Neuronal stem cell (in vitro differentiated cells): ENCODE measurements at regions not wholly inside any gene's neighbourhood (a gene's known extent, or its start where the extent isn't known, plus 50 kb on each side); places are given as distances from the start of the nearest gene placed in this dataset.

ENCODE experiments used
- DNase-seq: peaks from one replicate; pipeline ENCODE4 v3.0.0-alpha.2; 2013; ENCODE audit warnings: low spot score
- H2AFZ ChIP-seq: one replicate; pipeline ENCODE4 v1.6.1; 2013; ENCODE audit warnings: mild to moderate bottlenecking, low read length, inconsistent platforms
- H2AK5ac ChIP-seq: 2 replicates; pipeline ENCODE4 v1.6.1; 2013; ENCODE audit warnings: low read depth, mild to moderate bottlenecking, inconsistent platforms, low read length, moderate library complexity, mixed read lengths
- H2BK120ac ChIP-seq: 2 replicates; pipeline ENCODE4 v1.6.1; 2013; ENCODE audit warnings: low read depth, mild to moderate bottlenecking, inconsistent platforms, low read length, moderate library complexity, mixed read lengths
- H2BK12ac ChIP-seq: one replicate; pipeline ENCODE4 v1.6.1; 2013; ENCODE audit warnings: low read length, inconsistent platforms
- H2BK15ac ChIP-seq: 2 replicates; pipeline ENCODE4 v1.6.1; 2013; ENCODE audit warnings: mild to moderate bottlenecking, low read length, inconsistent platforms, mixed read lengths
- H2BK5ac ChIP-seq: one replicate; pipeline ENCODE4 v1.6.1; 2013; ENCODE audit warnings: inconsistent platforms, mild to moderate bottlenecking, low read length, moderate library complexity
- H3K14ac ChIP-seq: one replicate; pipeline ENCODE4 v1.6.1; 2013; ENCODE audit warnings: low read length, inconsistent platforms
- H3K18ac ChIP-seq: 2 replicates; pipeline ENCODE4 v1.6.1; 2013; ENCODE audit warnings: low read length, inconsistent platforms
- H3K23ac ChIP-seq: 2 replicates; pipeline ENCODE4 v1.6.1; 2013; ENCODE audit warnings: low read depth, mild to moderate bottlenecking, mixed read lengths, low read length, inconsistent platforms; ENCODE audit not compliant: poor library complexity
- H3K27ac ChIP-seq: replicated peaks from 3 replicates; pipeline ENCODE4 v1.5.1; 2013; ENCODE audit warnings: low read length, inconsistent platforms
- H3K27me3 ChIP-seq, 3 experiments: 2 replicates each; pipeline ENCODE4 v1.6.1; 2013; ENCODE audit warnings: low read length in 3 of 3, mild to moderate bottlenecking in 2 of 3, inconsistent platforms in 1 of 3, low read depth in 1 of 3, mixed read lengths in 1 of 3, moderate library complexity in 1 of 3; ENCODE audit not compliant: control insufficient read depth in 3 of 3, insufficient read depth in 3 of 3
- H3K36me3 ChIP-seq, 2 donors: replicated peaks in 1 of 2; 2 replicates each; pipeline ENCODE4 v1.6.1; 2013; ENCODE audit warnings: low read length in 2 of 2; ENCODE audit not compliant: control insufficient read depth in 2 of 2, insufficient read depth in 2 of 2
- H3K4ac ChIP-seq: 2 replicates; pipeline ENCODE4 v1.6.1; 2013; ENCODE audit warnings: inconsistent platforms, mild to moderate bottlenecking, low read length, moderate library complexity
- H3K4me1 ChIP-seq, 2 donors: 1 replicate in 1 of 2; 2 replicates in 1 of 2; pipeline ENCODE4 v1.6.1; 2013; ENCODE audit warnings: low read length in 2 of 2, low read depth in 1 of 2; ENCODE audit not compliant: control insufficient read depth in 2 of 2, insufficient read depth in 1 of 2
- H3K4me2 ChIP-seq: one replicate; pipeline ENCODE4 v1.6.1; 2013; ENCODE audit warnings: mild to moderate bottlenecking, low read length, inconsistent platforms; ENCODE audit not compliant: insufficient read depth, poor library complexity, severe bottlenecking
- H3K4me3 ChIP-seq, 2 donors: 2 replicates each; pipeline ENCODE4 v1.5.1; 2013; ENCODE audit warnings: low read length in 2 of 2, mild to moderate bottlenecking in 2 of 2, inconsistent platforms in 1 of 2, moderate library complexity in 1 of 2
- H3K79me1 ChIP-seq: one replicate; pipeline ENCODE4 v1.6.1; 2013; ENCODE audit warnings: low read depth, mild to moderate bottlenecking, inconsistent platforms, low read length, moderate library complexity
- H3K9ac ChIP-seq: one replicate; pipeline ENCODE4 v1.6.1; 2013; ENCODE audit warnings: mild to moderate bottlenecking, low read depth, low read length, inconsistent platforms; ENCODE audit not compliant: poor library complexity
- H3K9me3 ChIP-seq, 2 donors: replicated peaks in 1 of 2; 2 replicates each; pipeline versions ENCODE3 to v1.6.1; 2013; ENCODE audit warnings: low read length in 2 of 2, mild to moderate bottlenecking in 2 of 2, inconsistent platforms in 1 of 2, low read depth in 1 of 2, mixed read lengths in 1 of 2, moderate library complexity in 1 of 2; ENCODE audit not compliant: control insufficient read depth in 2 of 2, insufficient read depth in 1 of 2
- H4K8ac ChIP-seq: one replicate; pipeline ENCODE4 v1.6.1; 2013; ENCODE audit warnings: low read depth, mild to moderate bottlenecking, inconsistent platforms, low read length, moderate library complexity
- H4K91ac ChIP-seq: one replicate; pipeline ENCODE4 v1.6.1; 2013; ENCODE audit warnings: low read length, low read depth, mild to moderate bottlenecking, inconsistent platforms; ENCODE audit not compliant: poor library complexity
- WGBS, 2 donors: extraction: QIAGEN DNeasy Blood & Tissue Kit; methylation state at CpG; one replicate each; pipeline ENCODE4 v1.1.7; 2013; ENCODE audit warnings: missing lambda C conversion rate in 2 of 2, mixed read lengths in 1 of 2; ENCODE audit not compliant: insufficient read length in 2 of 2, insufficient replicate concordance in 1 of 2; ENCODE audit errors: extremely low coverage in 2 of 2; 5-methylcytosine and 5-hydroxymethylcytosine counted together

- Histone ChIP-seq H2BK5ac (no peak overlapping the region), H2BK120ac (no peak overlapping the region), H3K27me3 (no peaks in the 10 kb centered on the region), H3K27ac (no peak overlapping the region), H2BK12ac (no peak overlapping the region), H2AFZ (peak overlapping the region; percentile 59), H3K23ac (no peak overlapping the region), H3K9me3 (no peaks in the 10 kb centered on the region), H3K79me1 (no peaks in the 10 kb centered on the region), H3K4me2 (no peak overlapping the region), H2BK15ac (no peak overlapping the region), H4K91ac (no peak overlapping the region), H2AK5ac (no peak overlapping the region), H3K18ac (no peak overlapping the region), H3K14ac (no peak overlapping the region), H3K36me3 (no peaks in the 10 kb centered on the region), H3K4ac (no peak overlapping the region), H4K8ac (no peak overlapping the region), H3K4me3 (no peak overlapping the region), H3K9ac (no peak overlapping the region), H3K4me1 (peaks cover 2 to 6% of the 10 kb centered on the region in 2 donors)
- no CpG with 5 or more reads among the region's 6 CpGs for WGBS, 2 donors
- DNase-seq: no peak
These were observed 147.4 kb downstream of the ESM1 start for GRCh38 chr5:54837981-54838380.

- no CpG with 5 or more reads among the region's 7 CpGs for WGBS, 2 donors
- Histone ChIP-seq H3K18ac (no peak overlapping the region), H3K23ac (no peak overlapping the region)
These were observed 148.3 kb downstream of the ESM1 start for GRCh38 chr5:54837093-54837492.

GRCh38 chr5:54835647-54836046, 149.7 kb downstream of the ESM1 start:
- Histone ChIP-seq H2BK120ac (no peak overlapping the region), H2AK5ac (no peak overlapping the region), H3K4ac (no peak overlapping the region), H3K36me3 (no peaks in the 10 kb centered on the region), H3K23ac (no peak overlapping the region), H3K27ac (no peak overlapping the region), H3K18ac (no peak overlapping the region), H2AFZ (no peak overlapping the region), H2BK12ac (no peak overlapping the region), H4K8ac (no peak overlapping the region), H3K27me3 (no peaks in the 10 kb centered on the region), H3K14ac (no peak overlapping the region), H3K79me1 (no peaks in the 10 kb centered on the region), H3K4me2 (no peak overlapping the region), H3K4me1 (peaks cover 2 to 11% of the 10 kb centered on the region in 2 donors), H2BK15ac (no peak overlapping the region), H3K9ac (no peak overlapping the region), H3K9me3 (no peaks in the 10 kb centered on the region), H3K4me3 (no peak overlapping the region), H2BK5ac (no peak overlapping the region), H4K91ac (no peak overlapping the region)
- WGBS, 2 donors: no CpG with 5 or more reads among the region's 2 CpGs
- no peak for DNase-seq

More at GRCh38 chr5:54837093-54837492, 148.3 kb downstream of the ESM1 start:
- H2BK12ac ChIP-seq: no peak overlapping the region
- no peak overlapping the region for H2AFZ ChIP-seq
- H3K27me3 ChIP-seq: no peaks in the 10 kb centered on the region
- H3K27ac ChIP-seq: no peak overlapping the region
- no peaks in the 10 kb centered on the region for H3K9me3 ChIP-seq
- no peaks in the 10 kb centered on the region for H3K36me3 ChIP-seq
- no peak for DNase-seq
- H3K14ac ChIP-seq: no peak overlapping the region
- H3K4me2 ChIP-seq: no peak overlapping the region
- no peaks in the 10 kb centered on the region for H3K79me1 ChIP-seq
- H2BK5ac ChIP-seq: no peak overlapping the region
- H4K91ac ChIP-seq: no peak overlapping the region
- peaks cover 2 to 9% of the 10 kb centered on the region in 2 donors for H3K4me1 ChIP-seq
- no peak overlapping the region for H4K8ac ChIP-seq
- no peak overlapping the region for H3K4me3 ChIP-seq
- no peak overlapping the region for H2AK5ac ChIP-seq
- H2BK120ac ChIP-seq: no peak overlapping the region
- no peak overlapping the region for H3K4ac ChIP-seq
- no peak overlapping the region for H3K9ac ChIP-seq
- no peak overlapping the region for H2BK15ac ChIP-seq

GRCh38 chr5:54834121-54834842, 151.1 kb downstream of the ESM1 start:
- Histone ChIP-seq H3K27ac (no peak overlapping the region), H2AFZ (no peak overlapping the region), H3K27me3 (no peaks in the 10 kb centered on the region), H4K8ac (no peak overlapping the region), H3K23ac (no peak overlapping the region), H3K79me1 (no peaks in the 10 kb centered on the region), H2BK120ac (no peak overlapping the region), H3K4me3 (no peak overlapping the region), H3K36me3 (no peaks in the 10 kb centered on the region), H3K4me2 (no peak overlapping the region), H2AK5ac (no peak overlapping the region), H3K9ac (no peak overlapping the region), H2BK12ac (no peak overlapping the region), H2BK15ac (no peak overlapping the region), H3K18ac (no peak overlapping the region), H3K9me3 (no peaks in the 10 kb centered on the region), H3K4me1 (peaks cover 2 to 11% of the 10 kb centered on the region in 2 donors), H3K4ac (no peak overlapping the region), H4K91ac (no peak overlapping the region), H2BK5ac (no peak overlapping the region), H3K14ac (no peak overlapping the region)
- no peak for DNase-seq
- no CpG with 5 or more reads among the region's 9 CpGs for WGBS, 2 donors
